PC-3 (cell line): ENCODE measurements at regions not wholly inside any gene's neighbourhood (a gene's known extent, or its start where the extent isn't known, plus 50 kb on each side); places are given as distances from the start of the nearest gene placed in this dataset.
A peak's percentile ranks its signal among the peaks of the same experiment; 100 is the strongest.

Experiments
- ATAC-seq: fragments of 200-7000 bp; cut with Tn5 transposase; 2 replicates; pipeline ENCODE4 v1.9.1; 2020; ENCODE audit warnings: mild to moderate bottlenecking, moderate library complexity
- BruUV-seq: library from RNA; stranded (reverse); fragments of 400-500 nt; replicated peaks from 2 replicates; lab custom pipeline; 2021; lab: Mats Ljungman, UMichigan
- CTCF ChIA-PET: fragments of 300-600 bp; sonication (Branson Sonifier 250); formaldehyde crosslinking; loops from one replicate; lab custom pipeline; 2022; ENCODE audit warnings: antibody characterized with exemption; lab: Charles Lee
- POLR2A ChIA-PET: fragments of 300-600 bp; sonication (Branson Sonifier 250); formaldehyde crosslinking; loops from one replicate; lab custom pipeline; 2022; ENCODE audit warnings: antibody characterized with exemption; ENCODE audit not compliant: unreplicated experiment; lab: Charles Lee
- DNase-seq: peaks from one replicate; pipeline ENCODE4 v3.0.0-alpha.2; 2015
- H2AFZ ChIP-seq: fragments of 300-600 bp; sonication (generic); 2 replicates; pipeline ENCODE4 v1.6.0; 2016; ENCODE audit warnings: antibody characterized with exemption, low read length
- H3F3A ChIP-seq: fragments of 300-600 bp; sonication (generic); one replicate; pipeline ENCODE4 v1.6.0; 2017; ENCODE audit warnings: antibody characterized with exemption, low read length, control low read depth, mild to moderate bottlenecking; ENCODE audit not compliant: unreplicated experiment
- H3K27ac ChIP-seq: fragments of 300-600 bp; sonication (generic); 2 replicates; pipeline ENCODE4 v1.5.1; 2016; ENCODE audit warnings: mild to moderate bottlenecking, low read length
- H3K27me3 ChIP-seq: fragments of 300-600 bp; sonication (generic); 2 replicates; pipeline ENCODE4 v1.6.1; 2016; ENCODE audit warnings: low read length, mixed read lengths
- H3K36me3 ChIP-seq: fragments of 300-600 bp; sonication (generic); 2 replicates; pipeline ENCODE4 v1.6.1; 2016; ENCODE audit warnings: low read depth, mixed run types, low read length, mixed read lengths
- H3K4me1 ChIP-seq: fragments of 300-600 bp; sonication (generic); 2 replicates; pipeline ENCODE4 v1.5.1; 2016; ENCODE audit warnings: low read length; ENCODE audit not compliant: insufficient read depth
- H3K4me2 ChIP-seq: fragments of 300-600 bp; sonication (generic); 2 replicates; pipeline ENCODE4 v1.6.0; 2016; ENCODE audit warnings: low read length
- H3K4me3 ChIP-seq: fragments of 300-600 bp; sonication (generic); 2 replicates; pipeline ENCODE4 v1.5.1; 2016; ENCODE audit warnings: mild to moderate bottlenecking, low read length, mixed read lengths
- H3K79me2 ChIP-seq: fragments of 300-600 bp; sonication (generic); 2 replicates; pipeline ENCODE4 v1.6.1; 2017; ENCODE audit warnings: low read length, mixed read lengths
- H3K9ac ChIP-seq: fragments of 300-600 bp; sonication (generic); 2 replicates; pipeline ENCODE4 v1.6.0; 2016; ENCODE audit warnings: mild to moderate bottlenecking, low read length
- H3K9me2 ChIP-seq: fragments of 300-600 bp; sonication (generic); replicated peaks from 2 replicates; pipeline ENCODE4 v1.6.1; 2016; ENCODE audit warnings: mixed run types, low read length, mixed read lengths
- H3K9me3 ChIP-seq: fragments of 300-600 bp; sonication (generic); 2 replicates; pipeline ENCODE4 v1.6.1; 2016; ENCODE audit warnings: low read length, mixed read lengths
- H4K20me1 ChIP-seq: fragments of 300-600 bp; sonication (generic); 2 replicates; pipeline ENCODE4 v1.6.1; 2016; ENCODE audit warnings: low read length, mixed read lengths
- EZH2 ChIP-seq: fragments of 300-600 bp; sonication (generic); IDR thresholded peaks from one replicate; pipeline ENCODE4 v1.6.1; 2017; ENCODE audit warnings: antibody characterized with exemption, mild to moderate bottlenecking, low read length; ENCODE audit not compliant: unreplicated experiment
- EZH2phosphoT487 ChIP-seq: fragments of 300-600 bp; sonication (generic); IDR thresholded peaks from 2 replicates; pipeline ENCODE4 v1.6.1; 2018; ENCODE audit warnings: mild to moderate bottlenecking, antibody characterized with exemption, low read length, borderline replicate concordance
- intact Hi-C: fragments of 100-400 bp; cut with micrococcal nuclease; formaldehyde crosslinking; loops from 2 replicates; pipeline ENCODE4 v1.9.0; 2023
- TF ChIP-seq, protein P1 (sequence below): fragments of 300-600 bp; sonication (generic); conservative IDR thresholded peaks from 2 replicates; pipeline ENCODE4 v1.5.1; 2017; ENCODE audit warnings: antibody characterized with exemption, low read depth, mild to moderate bottlenecking, low read length

GRCh38 chr4:66649236-66649635, 896.1 kb downstream of the CENPC start:
- Histone ChIP-seq H3K27ac (no peak overlapping the region), H3K4me2 (no peak overlapping the region), H3K27me3 (no peaks in the 10 kb centered on the region), H2AFZ (no peak overlapping the region), H3K9ac (no peak overlapping the region), H3K4me3 (no peak overlapping the region), H3K79me2 (no peaks in the 10 kb centered on the region), H3K9me3 (no peaks in the 10 kb centered on the region), H3K9me2 (no peaks in the 10 kb centered on the region), H3K36me3 (no peaks in the 10 kb centered on the region), H4K20me1 (no peaks in the 10 kb centered on the region), H3K4me1 (peaks cover 13% of the 10 kb centered on the region), H3F3A (no peaks in the 10 kb centered on the region)
- intact Hi-C loops = loop anchor here (5.0 kb wide), 1 partner anchor 72 kb away; no protein-coding TSS in a partner anchor
- TF ChIP-seq, protein P1, sequence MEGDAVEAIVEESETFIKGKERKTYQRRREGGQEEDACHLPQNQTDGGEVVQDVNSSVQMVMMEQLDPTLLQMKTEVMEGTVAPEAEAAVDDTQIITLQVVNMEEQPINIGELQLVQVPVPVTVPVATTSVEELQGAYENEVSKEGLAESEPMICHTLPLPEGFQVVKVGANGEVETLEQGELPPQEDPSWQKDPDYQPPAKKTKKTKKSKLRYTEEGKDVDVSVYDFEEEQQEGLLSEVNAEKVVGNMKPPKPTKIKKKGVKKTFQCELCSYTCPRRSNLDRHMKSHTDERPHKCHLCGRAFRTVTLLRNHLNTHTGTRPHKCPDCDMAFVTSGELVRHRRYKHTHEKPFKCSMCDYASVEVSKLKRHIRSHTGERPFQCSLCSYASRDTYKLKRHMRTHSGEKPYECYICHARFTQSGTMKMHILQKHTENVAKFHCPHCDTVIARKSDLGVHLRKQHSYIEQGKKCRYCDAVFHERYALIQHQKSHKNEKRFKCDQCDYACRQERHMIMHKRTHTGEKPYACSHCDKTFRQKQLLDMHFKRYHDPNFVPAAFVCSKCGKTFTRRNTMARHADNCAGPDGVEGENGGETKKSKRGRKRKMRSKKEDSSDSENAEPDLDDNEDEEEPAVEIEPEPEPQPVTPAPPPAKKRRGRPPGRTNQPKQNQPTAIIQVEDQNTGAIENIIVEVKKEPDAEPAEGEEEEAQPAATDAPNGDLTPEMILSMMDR = no peak
- no peak for TF ChIP-seq EZH2phosphoT487
- TF ChIP-seq EZH2 = no peak
- no TSS peak for BruUV-seq
- POLR2A ChIA-PET = no interaction called here
- CTCF ChIA-PET = no interaction called here
- DNase-seq (no peak), ATAC-seq (no peak)

DNA sequence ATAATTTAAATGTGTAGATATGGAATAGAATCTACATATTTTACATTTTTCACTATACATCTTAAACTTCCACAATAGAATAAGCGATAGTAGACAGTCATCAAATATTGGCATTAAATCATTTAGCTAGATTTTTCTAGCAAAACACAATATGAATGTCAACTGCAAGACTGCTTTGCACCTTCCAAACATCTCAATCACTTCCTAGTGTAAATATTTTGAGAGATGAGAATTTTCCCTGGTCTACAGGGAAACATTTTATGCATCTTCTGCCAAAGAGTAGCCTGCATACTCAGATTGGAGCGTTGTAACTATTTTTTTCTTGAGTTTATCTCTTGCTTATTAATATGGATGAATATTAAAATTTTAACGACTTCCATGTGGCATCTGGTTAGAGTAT, 897.4 kb downstream of the CENPC start:
- CTCF ChIA-PET = no interaction called here
- TF ChIP-seq EZH2phosphoT487 (no peak), EZH2 (no peak)
- TF ChIP-seq, protein P1 = no peak
- no peaks in the 10 kb centered on the region for H3F3A ChIP-seq
- no peaks in the 10 kb centered on the region for H3K79me2 ChIP-seq
- H3K4me1 ChIP-seq = peaks cover 13% of the 10 kb centered on the region
- H3K36me3 ChIP-seq = no peaks in the 10 kb centered on the region
- POLR2A ChIA-PET = no interaction called here
- H4K20me1 ChIP-seq = no peaks in the 10 kb centered on the region
- H3K9me2 ChIP-seq = no peaks in the 10 kb centered on the region
- H3K9me3 ChIP-seq = no peaks in the 10 kb centered on the region
- ATAC-seq (peak; percentile 31; the same call in 1 of the 2 replicates), DNase-seq (no peak)
- H3K4me3 ChIP-seq = no peak overlapping the region
- no peak overlapping the region for H3K27ac ChIP-seq
- H3K27me3 ChIP-seq = no peaks in the 10 kb centered on the region
- BruUV-seq = no TSS peak
- peak overlapping the region; percentile 17 for H3K4me2 ChIP-seq
- no peak overlapping the region for H3K9ac ChIP-seq
- no peak overlapping the region for H2AFZ ChIP-seq
- intact Hi-C loops = loop anchor here (5.0 kb wide), 1 partner anchor 71 kb away; no protein-coding TSS in a partner anchor

DNA sequence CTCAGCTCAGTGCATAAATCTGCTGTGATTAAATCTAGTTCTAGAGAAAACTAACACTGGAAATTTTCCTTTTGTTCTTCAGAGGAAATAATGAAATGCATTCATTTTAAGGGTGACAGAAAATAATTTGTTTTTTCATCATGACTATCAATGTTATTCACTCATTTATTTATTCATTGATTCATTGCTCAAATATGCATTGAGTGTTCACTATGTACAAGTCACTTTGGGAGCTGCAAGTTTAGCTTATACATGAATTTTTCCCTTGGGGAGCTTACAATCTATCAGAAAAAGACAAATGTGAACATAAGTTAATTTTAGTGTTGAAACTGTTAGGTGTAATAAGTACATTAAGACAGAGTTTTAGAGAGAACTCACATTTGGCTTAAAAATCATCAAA, 897.8 kb downstream of the CENPC start:
- H3F3A ChIP-seq = no peaks in the 10 kb centered on the region
- 0 out of 2 replicates have a peak overlapping the region, but pooled peaks have one; percentile 10 for H2AFZ ChIP-seq
- peaks cover 13% of the 10 kb centered on the region for H3K4me1 ChIP-seq
- no TSS peak for BruUV-seq
- no peaks in the 10 kb centered on the region for H3K27me3 ChIP-seq
- POLR2A ChIA-PET = no interaction called here
- H3K27ac ChIP-seq = no peak overlapping the region
- H3K36me3 ChIP-seq = no peaks in the 10 kb centered on the region
- TF ChIP-seq, protein P1 = no peak
- no peak for TF ChIP-seq EZH2phosphoT487
- TF ChIP-seq EZH2 = no peak
- H3K9me2 ChIP-seq = no peaks in the 10 kb centered on the region
- H3K9ac ChIP-seq = no peak overlapping the region
- CTCF ChIA-PET = no interaction called here
- intact Hi-C loops = loop anchor here (5.0 kb wide), 1 partner anchor 70 kb away; no protein-coding TSS in a partner anchor
- no peak overlapping the region for H3K4me3 ChIP-seq
- ATAC-seq (peak; percentile 84), DNase-seq (peak; percentile 62)
- no peaks in the 10 kb centered on the region for H3K9me3 ChIP-seq
- H4K20me1 ChIP-seq = no peaks in the 10 kb centered on the region
- H3K4me2 ChIP-seq = peak overlapping the region; percentile 17
- no peaks in the 10 kb centered on the region for H3K79me2 ChIP-seq
